Left ventricle myocardium inferior (tissue), 1 donor: ENCODE measurements at regions not wholly inside any gene's neighbourhood (a gene's known extent, or its start where the extent isn't known, plus 50 kb on each side); places are given as distances from the start of the nearest gene placed in this dataset.

Source experiments
- DNase-seq: peaks from one replicate; pipeline ENCODE4 v3.0.0-alpha.2; 2020
- H3K27ac ChIP-seq: fragments of 200-600 bp; replicated peaks from 2 replicates; pipeline ENCODE4 v1.8.0; 2021
- H3K27me3 ChIP-seq: fragments of 200-600 bp; 2 replicates; pipeline ENCODE4 v1.8.0; 2021; ENCODE audit warnings: low read depth
- H3K36me3 ChIP-seq: fragments of 200-600 bp; 2 replicates; pipeline ENCODE4 v1.8.0; 2021
- H3K4me1 ChIP-seq: fragments of 200-600 bp; 2 replicates; pipeline ENCODE4 v1.8.0; 2021
- H3K4me3 ChIP-seq: fragments of 200-600 bp; 2 replicates; pipeline ENCODE4 v1.8.0; 2021; ENCODE audit warnings: mild to moderate bottlenecking, moderate library complexity
- H3K9me3 ChIP-seq: fragments of 200-600 bp; replicated peaks from 2 replicates; pipeline ENCODE4 v1.8.0; 2021
- intact Hi-C: fragments of 100-400 bp; cut with micrococcal nuclease; formaldehyde crosslinking; loops from one replicate; pipeline ENCODE4 v1.11.0; 2022
- TF ChIP-seq, protein P1 (sequence below): fragments of 200-600 bp; IDR thresholded peaks from 2 replicates; pipeline ENCODE4 v1.8.0; 2021; ENCODE audit warnings: antibody characterized with exemption, mild to moderate bottlenecking, borderline replicate concordance
- donor health status: DM: no; HTN: yes; CAD: no; lungs with severe emphysema.

- Histone ChIP-seq H3K4me1 (no peaks in the 10 kb centered on the region), H3K27me3 (no peaks in the 10 kb centered on the region), H3K36me3 (no peaks in the 10 kb centered on the region), H3K9me3 (peaks cover 17% of the 10 kb centered on the region), H3K27ac (no peak overlapping the region), H3K4me3 (no peak overlapping the region)
- intact Hi-C loops: no loop called here
- DNase-seq: no peak
- TF ChIP-seq, protein P1, sequence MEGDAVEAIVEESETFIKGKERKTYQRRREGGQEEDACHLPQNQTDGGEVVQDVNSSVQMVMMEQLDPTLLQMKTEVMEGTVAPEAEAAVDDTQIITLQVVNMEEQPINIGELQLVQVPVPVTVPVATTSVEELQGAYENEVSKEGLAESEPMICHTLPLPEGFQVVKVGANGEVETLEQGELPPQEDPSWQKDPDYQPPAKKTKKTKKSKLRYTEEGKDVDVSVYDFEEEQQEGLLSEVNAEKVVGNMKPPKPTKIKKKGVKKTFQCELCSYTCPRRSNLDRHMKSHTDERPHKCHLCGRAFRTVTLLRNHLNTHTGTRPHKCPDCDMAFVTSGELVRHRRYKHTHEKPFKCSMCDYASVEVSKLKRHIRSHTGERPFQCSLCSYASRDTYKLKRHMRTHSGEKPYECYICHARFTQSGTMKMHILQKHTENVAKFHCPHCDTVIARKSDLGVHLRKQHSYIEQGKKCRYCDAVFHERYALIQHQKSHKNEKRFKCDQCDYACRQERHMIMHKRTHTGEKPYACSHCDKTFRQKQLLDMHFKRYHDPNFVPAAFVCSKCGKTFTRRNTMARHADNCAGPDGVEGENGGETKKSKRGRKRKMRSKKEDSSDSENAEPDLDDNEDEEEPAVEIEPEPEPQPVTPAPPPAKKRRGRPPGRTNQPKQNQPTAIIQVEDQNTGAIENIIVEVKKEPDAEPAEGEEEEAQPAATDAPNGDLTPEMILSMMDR: no peak
Measured at GRCh38 chr9:73685786-73686185, 534.1 kb downstream of the ANXA1 start.

DNA sequence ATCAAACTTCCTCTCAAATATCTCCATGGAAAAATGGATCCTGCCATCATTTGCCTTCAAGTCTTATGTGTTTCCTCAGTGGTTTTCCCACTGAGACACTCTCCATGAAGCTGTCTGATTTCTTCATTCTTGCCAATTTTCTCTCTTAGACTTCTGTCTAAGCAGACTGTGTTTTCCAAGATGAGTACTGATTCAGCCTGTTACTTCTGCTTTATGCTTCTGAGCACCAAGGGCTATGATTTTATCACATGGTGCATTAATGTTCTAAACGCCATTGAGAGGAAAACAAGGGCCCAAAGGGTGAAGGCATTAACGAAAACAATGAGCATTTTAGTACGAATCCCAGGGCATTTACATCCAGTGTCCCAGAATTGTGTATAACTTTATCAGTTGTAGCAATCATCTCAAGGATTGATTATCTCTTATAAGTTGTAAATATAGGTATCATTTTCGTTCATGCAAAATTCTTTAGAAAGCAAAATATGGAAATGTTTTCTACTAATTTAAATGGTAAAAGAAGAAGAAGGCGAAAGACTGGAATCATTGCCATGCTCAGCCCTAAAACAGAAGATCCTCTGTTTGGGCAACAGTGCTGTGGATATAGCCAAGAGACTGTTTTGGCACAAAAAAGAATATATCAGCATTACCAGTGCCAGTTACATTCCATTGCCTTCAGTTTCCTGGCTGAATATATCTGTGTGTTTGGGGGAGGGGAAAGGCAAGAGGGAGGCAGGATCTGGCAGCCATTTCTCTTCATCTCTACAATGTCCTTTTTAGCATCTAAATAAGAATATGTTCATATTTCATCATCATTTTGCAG lies 537.6 kb downstream of the ANXA1 start:
- Histone ChIP-seq H3K4me1 (no peaks in the 10 kb centered on the region), H3K4me3 (no peak overlapping the region), H3K36me3 (no peaks in the 10 kb centered on the region), H3K27me3 (no peaks in the 10 kb centered on the region), H3K9me3 (no peaks in the 10 kb centered on the region), H3K27ac (no peak overlapping the region)
- no peak for DNase-seq
- intact Hi-C loops: no loop called here
- TF ChIP-seq, protein P1: no peak

- peaks cover 7% of the 10 kb centered on the region for H3K9me3 ChIP-seq
- H3K36me3 ChIP-seq: no peaks in the 10 kb centered on the region
- H3K4me3 ChIP-seq: no peak overlapping the region
- DNase-seq: no peak
- H3K27me3 ChIP-seq: no peaks in the 10 kb centered on the region
- intact Hi-C loops: no loop called here
- no peak overlapping the region for H3K27ac ChIP-seq
- no peaks in the 10 kb centered on the region for H3K4me1 ChIP-seq
- TF ChIP-seq, protein P1: no peak
Measured at GRCh38 chr9:73701415-73702057, 549.9 kb downstream of the ANXA1 start.

DNA sequence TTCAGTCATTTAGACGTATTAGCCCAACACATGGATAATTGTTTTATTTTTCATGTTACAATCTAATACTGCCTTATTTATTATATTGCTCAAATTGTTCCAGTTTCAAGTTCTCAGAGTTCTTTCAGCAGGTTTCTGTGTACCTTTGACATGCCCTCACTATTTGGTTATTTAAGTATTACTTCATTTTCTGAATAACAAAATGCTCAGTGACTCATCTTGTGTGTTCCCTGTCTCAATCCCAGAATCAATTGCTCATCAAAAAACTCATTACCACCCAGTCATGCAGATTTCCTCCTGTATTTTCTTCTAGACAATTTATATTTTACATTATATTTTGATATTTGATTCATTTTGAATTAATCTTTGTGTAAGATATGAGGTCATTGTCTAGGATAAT lies 562.6 kb downstream of the ANXA1 start:
- no peaks in the 10 kb centered on the region for H3K9me3 ChIP-seq
- TF ChIP-seq, protein P1: no peak
- no peak for DNase-seq
- H3K4me3 ChIP-seq: no peak overlapping the region
- no peak overlapping the region for H3K27ac ChIP-seq
- H3K4me1 ChIP-seq: no peaks in the 10 kb centered on the region
- H3K36me3 ChIP-seq: no peaks in the 10 kb centered on the region
- intact Hi-C loops: no loop called here
- H3K27me3 ChIP-seq: no peaks in the 10 kb centered on the region

DNA sequence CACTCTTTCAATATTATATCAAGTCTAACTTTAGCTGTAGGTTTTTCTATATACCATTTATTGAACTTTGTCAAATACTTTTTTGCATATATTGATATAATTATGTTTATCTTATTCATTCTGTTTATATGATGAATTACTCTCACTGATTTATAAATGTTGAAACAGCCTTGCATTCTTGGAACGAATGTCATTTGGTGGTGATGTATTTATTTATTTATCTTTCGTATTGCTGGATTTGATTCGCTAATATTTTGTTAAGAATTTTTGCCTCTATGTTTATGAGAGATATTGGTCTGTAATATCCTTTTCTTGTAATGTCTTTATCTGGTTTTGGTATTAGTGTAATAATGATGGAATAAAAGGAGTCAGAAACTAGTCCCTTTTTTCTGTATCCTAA lies 563.9 kb downstream of the ANXA1 start:
- H3K9me3 ChIP-seq: no peaks in the 10 kb centered on the region
- TF ChIP-seq, protein P1: no peak
- intact Hi-C loops: no loop called here

More for the DNA sequence above, 563.9 kb downstream of the ANXA1 start:
- Histone ChIP-seq H3K27me3 (no peaks in the 10 kb centered on the region), H3K4me3 (no peak overlapping the region), H3K4me1 (no peaks in the 10 kb centered on the region), H3K27ac (no peak overlapping the region), H3K36me3 (no peaks in the 10 kb centered on the region)
- DNase-seq: no peak
